HEK293T (cell line): ENCODE measurements at regions not wholly inside any gene's neighbourhood (a gene's known extent, or its start where the extent isn't known, plus 50 kb on each side); places are given as distances from the start of the nearest gene placed in this dataset.

ENCODE experiments used
- BHLHE40 ChIP-seq: fragments of 450-650 bp; IDR thresholded peaks from 2 replicates; pipeline ENCODE4 v1.6.1; 2016; ENCODE audit warnings: mild to moderate bottlenecking, moderate library complexity, borderline replicate concordance
- ELF4 ChIP-seq: fragments of 450-650 bp; IDR thresholded peaks from 2 replicates; pipeline ENCODE4 v1.6.1; 2017; ENCODE audit warnings: antibody characterized with exemption
- SP1 ChIP-seq: fragments of 450-650 bp; IDR thresholded peaks from 2 replicates; pipeline ENCODE4 v1.6.1; 2017
- TARDBP ChIP-seq: fragments of 450-650 bp; IDR thresholded peaks from 2 replicates; pipeline ENCODE4 v1.6.1; 2016
- ZNF384 ChIP-seq: fragments of 450-650 bp; IDR thresholded peaks from 2 replicates; pipeline ENCODE4 v1.6.1; 2016

DNA sequence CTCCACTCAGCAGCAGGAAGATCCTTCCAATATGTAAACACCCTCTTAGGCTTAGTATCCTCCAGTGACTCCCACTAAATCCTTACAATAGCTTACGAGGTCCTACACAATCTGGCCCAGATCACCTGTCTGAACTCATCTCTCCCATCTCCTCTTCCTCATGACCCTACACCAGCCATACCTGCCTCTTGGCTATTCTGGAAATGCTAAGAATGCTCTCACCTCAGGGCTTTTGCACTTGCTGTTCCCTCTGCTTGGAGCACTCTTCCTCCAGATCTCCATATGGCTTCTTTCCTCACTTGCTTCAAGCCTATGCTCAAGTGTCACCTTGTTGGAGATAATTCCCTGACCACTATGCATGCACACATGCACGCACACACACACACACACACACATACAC, 50.8 kb upstream of the FRMD4A start:
- TF ChIP-seq BHLHE40 (no peak), SP1 (no peak), ZNF384 (no peak), TARDBP (no peak), ELF4 (no peak)
